ENCODE measurements at regions not wholly inside any gene's neighbourhood (a gene's known extent, or its start where the extent isn't known, plus 50 kb on each side); places are given as distances from the start of the nearest gene placed in this dataset.

DNA sequence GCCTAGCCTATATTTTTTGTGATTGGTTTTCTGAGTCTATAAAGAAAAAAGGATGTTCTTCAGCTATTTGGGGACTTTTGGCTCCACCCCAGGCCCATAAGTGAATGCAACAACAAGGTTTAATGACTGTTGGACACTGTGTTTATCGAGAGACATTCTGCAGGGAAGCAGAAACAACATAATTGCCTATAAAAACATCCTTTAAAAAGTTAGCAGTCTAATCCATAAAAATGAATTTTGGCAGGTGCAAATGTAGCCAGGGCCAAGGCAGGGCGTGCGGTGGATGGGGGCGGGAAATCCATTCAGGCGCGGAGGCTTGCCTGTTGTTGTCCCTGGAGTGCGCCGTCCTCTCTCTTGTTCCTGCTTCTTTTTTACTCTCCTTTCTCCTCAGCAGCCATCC is 99.3 kb downstream of the PAX1 start:
- H3K4me1 ChIP-seq (ENCODE audit: insufficient read depth, low read length): no peaks in the 10 kb centered on the region
- no peaks in the 10 kb centered on the region for H3K79me2 ChIP-seq (ENCODE audit: insufficient read depth, low read length)
- no peak for FAIRE-seq
- no peak overlapping the region for H3K4me2 ChIP-seq (ENCODE audit: low read depth, low read length)
- ATAC-seq: no peak
- H4K20me1 ChIP-seq (ENCODE audit: insufficient read depth, low read length): no peaks in the 10 kb centered on the region
- CTCF ChIA-PET (ENCODE audit: low intra/inter-chr PET ratio, low total read pairs): interaction anchor here (1.2 kb wide), 1 partner anchor 301 kb away, joined by 3 read pairs; no protein-coding TSS in a partner anchor
- no peak for DNase-seq (ENCODE audit: low spot score)
- no peak overlapping the region for H3K4me3 ChIP-seq (replicated peaks in 1 of 3; ENCODE audit: insufficient read depth in 1 of 3, low read depth in 2 of 3, low read length in 3 of 3)
- in situ Hi-C loops (cut with HindIII; ENCODE audit: extremely low pct_ligation_motif_present, low pct_unique_long_range_greater_than_20kb) (loop anchor here (5.0 to 10.0 kb wide), 3 partner anchors 302 to 500 kb away; no protein-coding TSS in a partner anchor), intact Hi-C loops (cut with micrococcal nuclease; ENCODE audit: unreplicated experiment) (loop anchor here (10.0 kb wide), 1 partner anchor 510 kb away; no protein-coding TSS in a partner anchor)
- no peaks in the 10 kb centered on the region for H3K36me3 ChIP-seq (replicated peaks in 1 of 2; ENCODE audit: control insufficient read depth in 1 of 2, insufficient read depth in 2 of 2, low read length in 2 of 2)
- TF ChIP-seq, protein P1, sequence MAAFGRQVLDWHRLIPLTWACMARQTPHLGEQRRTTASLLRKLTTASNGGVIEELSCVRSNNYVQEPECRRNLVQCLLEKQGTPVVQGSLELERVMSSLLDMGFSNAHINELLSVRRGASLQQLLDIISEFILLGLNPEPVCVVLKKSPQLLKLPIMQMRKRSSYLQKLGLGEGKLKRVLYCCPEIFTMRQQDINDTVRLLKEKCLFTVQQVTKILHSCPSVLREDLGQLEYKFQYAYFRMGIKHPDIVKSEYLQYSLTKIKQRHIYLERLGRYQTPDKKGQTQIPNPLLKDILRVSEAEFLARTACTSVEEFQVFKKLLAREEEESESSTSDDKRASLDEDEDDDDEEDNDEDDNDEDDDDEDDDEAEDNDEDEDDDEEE (CRISPR knock-in tag; IDR thresholded peaks at IDR 0.05): no peak
- no peak for TF ChIP-seq MAFK (conservative IDR thresholded peaks at IDR 0.05 in 1 of 2, IDR thresholded peaks at IDR 0.05 in 1 of 2; ENCODE audit: low read length in 2 of 2)
- no peak for TF ChIP-seq KAT7 (CRISPR knock-in tag; IDR thresholded peaks at IDR 0.05; ENCODE audit: borderline replicate concordance)
- no peak for TF ChIP-seq GFI1 (CRISPR knock-in tag; IDR thresholded peaks at IDR 0.05; ENCODE audit: borderline replicate concordance)
- no peak for TF ChIP-seq NFIB (CRISPR knock-in tag; IDR thresholded peaks at IDR 0.05; ENCODE audit: borderline replicate concordance)
- TF ChIP-seq PRPF4 (IDR thresholded peaks at IDR 0.05; ENCODE audit: low read depth, low read length, poor library complexity, severe bottlenecking): no peak
- TF ChIP-seq SRY (CRISPR knock-in tag; IDR thresholded peaks at IDR 0.05): no peak
- no peak for TF ChIP-seq SMYD3 (CRISPR knock-in tag; IDR thresholded peaks at IDR 0.05)
- no peak for TF ChIP-seq EP300 (IDR thresholded peaks at IDR 0.05; ENCODE audit: low read depth in 2 of 2, low read length in 2 of 2)
- TF ChIP-seq EP300 (CRISPR knock-in tag; IDR thresholded peaks at IDR 0.05; ENCODE audit: borderline replicate concordance): no peak
- no peak for TF ChIP-seq GATA4 (IDR thresholded peaks at IDR 0.05; ENCODE audit: borderline replicate concordance, low read depth)
- no peak for TF ChIP-seq HMG20A (CRISPR knock-in tag; IDR thresholded peaks at IDR 0.05; ENCODE audit: borderline replicate concordance)
- TF ChIP-seq GATAD2A (CRISPR knock-in tag; IDR thresholded peaks at IDR 0.05): no peak
- no peak for TF ChIP-seq ZNF253 (CRISPR knock-in tag; IDR thresholded peaks at IDR 0.05; ENCODE audit: borderline replicate concordance)
- no peak for TF ChIP-seq NKX3-1 (CRISPR knock-in tag; IDR thresholded peaks at IDR 0.05)
- POLR2A ChIA-PET: no interaction called here
- no peak overlapping the region for H2AFZ ChIP-seq (ENCODE audit: low read length)
- no TSS peak for BruUV-seq (replicated peaks)
- WGBS (ENCODE audit: low lambda C conversion rate): 67% methylated on average over 8 of the region's 8 CpGs
- no peak overlapping the region for H3K27ac ChIP-seq (ENCODE audit: extremely low read length, insufficient read depth, low read length)
- H3K9me3 ChIP-seq (ENCODE audit: low read length): no peaks in the 10 kb centered on the region
- peaks cover 0 to 18% of the 10 kb centered on the region in 2 experiments; a peak in 2 of 5 replicates for H3K27me3 ChIP-seq (ENCODE audit: control insufficient read depth in 1 of 2, insufficient read depth in 2 of 2, low read length in 2 of 2)
- no peak overlapping the region for H3K9ac ChIP-seq (ENCODE audit: insufficient read depth, low read depth, low read length)

All from HepG2 (cell line).